Breast epithelium (tissue), 3 donors: ENCODE measurements at regions not wholly inside any gene's neighbourhood (a gene's known extent, or its start where the extent isn't known, plus 50 kb on each side); places are given as distances from the start of the nearest gene placed in this dataset.

ENCODE experiments used
- CTCF ChIP-seq, 3 donors: fragments of 450-650 bp; IDR thresholded peaks; one replicate each; pipeline ENCODE4 v1.5.1; 2016 to 2017; ENCODE audit warnings: antibody characterized with exemption in 3 of 3, mild to moderate bottlenecking in 3 of 3, moderate library complexity in 3 of 3
- POLR2A ChIP-seq: fragments of 450-650 bp; IDR thresholded peaks from one replicate; pipeline ENCODE4 v1.6.1; 2016; ENCODE audit warnings: antibody characterized with exemption, mild to moderate bottlenecking, moderate library complexity
- POLR2AphosphoS5 ChIP-seq, 3 donors: sonication (generic); formaldehyde crosslinking; IDR thresholded peaks; one replicate each; pipeline ENCODE4 v1.6.1; 2017; ENCODE audit warnings: antibody characterized with exemption in 3 of 3

- TF ChIP-seq CTCF (IDR thresholded peaks at IDR 0.05): no peak
- TF ChIP-seq POLR2A: no peak
- no peak for TF ChIP-seq POLR2AphosphoS5 (IDR thresholded peaks at IDR 0.05)
These were observed 459.2 kb downstream of the FAT4 start for GRCh38 chr4:125773931-125774330.
